HUES64 (cell line): ENCODE measurements at regions not wholly inside any gene's neighbourhood (a gene's known extent, or its start where the extent isn't known, plus 50 kb on each side); places are given as distances from the start of the nearest gene placed in this dataset.
"Not testable (repeated sequence)": the region's sequence is repeated elsewhere in the genome, so short reads cannot be mapped to it uniquely, and the experiment has no call there.

Experiments
- H3K27ac ChIP-seq: 2 replicates; pipeline ENCODE4 v1.7.0; 2013; ENCODE audit warnings: low read depth, low read length, inconsistent platforms
- H3K27me3 ChIP-seq: 2 replicates; pipeline ENCODE4 v1.6.1; 2013; ENCODE audit warnings: mild to moderate bottlenecking, low read length; ENCODE audit not compliant: insufficient read depth
- H3K36me3 ChIP-seq: 2 replicates; pipeline ENCODE4 v1.6.1; 2013; ENCODE audit warnings: mild to moderate bottlenecking, low read length; ENCODE audit not compliant: insufficient read depth
- H3K4me1 ChIP-seq: 2 replicates; pipeline ENCODE4 v1.6.1; 2013; ENCODE audit warnings: mild to moderate bottlenecking, low read length, moderate library complexity; ENCODE audit not compliant: insufficient read depth
- H3K4me3 ChIP-seq: 2 replicates; pipeline ENCODE4 v1.5.1; 2013; ENCODE audit warnings: mild to moderate bottlenecking, low read length, moderate library complexity
- H3K9ac ChIP-seq: 2 replicates; pipeline ENCODE4 v1.6.1; 2013; ENCODE audit warnings: mild to moderate bottlenecking, low read depth, low read length
- H3K9me3 ChIP-seq: 2 replicates; pipeline ENCODE4 v1.6.1; 2013; ENCODE audit warnings: low read depth, low read length; ENCODE audit not compliant: insufficient read depth
- whole genome bisulfite sequencing: fragments of 150-250, 120-280 bp; methylation state at CpG from one replicate; pipeline ENCODE4 v1.1.7; 2013; ENCODE audit warnings: missing lambda C conversion rate; 5-methylcytosine and 5-hydroxymethylcytosine counted together

DNA sequence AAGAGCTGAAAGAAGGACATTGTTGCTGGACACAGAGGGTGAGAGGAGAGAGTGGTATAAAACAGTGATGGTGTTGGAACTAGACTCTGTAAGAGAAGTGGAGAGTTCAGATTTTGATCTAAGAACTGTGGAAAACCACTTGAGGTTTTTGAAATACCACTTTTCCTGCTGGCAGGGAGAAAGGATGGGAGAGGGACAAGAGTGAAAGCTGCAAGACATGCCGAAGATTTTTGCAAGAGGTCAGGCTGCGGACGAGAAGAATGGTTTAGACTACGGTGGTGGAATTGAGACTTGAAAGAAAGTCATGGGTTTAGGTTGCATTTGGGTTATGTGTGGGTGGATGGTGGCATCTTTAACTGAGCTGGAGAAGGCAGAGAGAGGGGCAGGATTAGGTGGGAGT, 202.2 kb upstream of the RPS23 start:
- H3K9ac ChIP-seq: no peak overlapping the region
- no peaks in the 10 kb centered on the region for H3K27me3 ChIP-seq
- no peak overlapping the region for H3K27ac ChIP-seq
- no peak overlapping the region for H3K4me3 ChIP-seq
- H3K9me3 ChIP-seq: no peaks in the 10 kb centered on the region
- 94% methylated on average over 4 of the region's 4 CpGs for WGBS
- no peaks in the 10 kb centered on the region for H3K4me1 ChIP-seq
- H3K36me3 ChIP-seq: no peaks in the 10 kb centered on the region

DNA sequence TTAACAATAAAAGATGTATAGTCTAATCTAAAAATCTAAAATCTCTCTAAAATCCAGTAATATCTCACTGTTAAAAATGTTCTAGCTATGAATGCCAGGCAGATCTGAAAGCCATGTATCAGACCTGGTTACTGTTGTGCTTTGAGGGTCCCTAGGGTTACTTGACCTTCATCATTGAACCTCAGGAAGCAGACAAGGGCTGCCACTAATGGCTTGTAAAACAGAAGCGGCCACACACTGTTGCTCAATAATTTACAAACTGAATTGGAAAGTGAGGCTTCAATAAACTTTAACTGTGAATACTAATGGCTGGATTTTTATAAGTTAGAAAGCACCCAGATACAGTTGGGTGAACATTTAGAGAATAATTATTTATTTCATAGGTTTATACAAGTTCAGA, 198.0 kb upstream of the RPS23 start:
- H3K27me3 ChIP-seq: no peaks in the 10 kb centered on the region
- no peaks in the 10 kb centered on the region for H3K36me3 ChIP-seq
- H3K27ac ChIP-seq: no peak overlapping the region
- H3K9ac ChIP-seq: no peak overlapping the region
- no peaks in the 10 kb centered on the region for H3K4me1 ChIP-seq
- H3K4me3 ChIP-seq: no peak overlapping the region
- 80% methylated on average over 1 of the region's 1 CpG for WGBS
- H3K9me3 ChIP-seq: no peaks in the 10 kb centered on the region

DNA sequence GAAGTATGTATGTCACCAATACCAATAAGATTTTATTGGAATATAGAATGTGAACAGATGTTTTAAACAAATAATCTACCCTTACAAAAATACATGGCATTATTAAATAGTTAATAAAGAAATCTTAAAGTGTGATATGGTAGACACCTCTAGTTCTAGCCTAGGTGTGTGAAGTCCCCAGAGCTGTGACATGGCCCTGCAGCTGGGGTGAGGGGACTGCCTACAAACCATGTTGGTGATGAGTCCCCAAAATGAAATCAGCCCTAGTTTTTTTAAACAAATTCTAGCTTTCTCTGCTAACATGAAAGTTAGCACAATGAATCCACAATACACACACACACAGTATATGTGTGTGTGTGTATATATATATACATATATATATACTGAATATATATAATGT, 195.1 kb upstream of the RPS23 start:
- H3K9me3 ChIP-seq: no peaks in the 10 kb centered on the region
- no peaks in the 10 kb centered on the region for H3K4me1 ChIP-seq
- H3K36me3 ChIP-seq: no peaks in the 10 kb centered on the region
- H3K4me3 ChIP-seq: no peak overlapping the region
- H3K27ac ChIP-seq: no peak overlapping the region
- no peaks in the 10 kb centered on the region for H3K27me3 ChIP-seq
- no peak overlapping the region for H3K9ac ChIP-seq

DNA sequence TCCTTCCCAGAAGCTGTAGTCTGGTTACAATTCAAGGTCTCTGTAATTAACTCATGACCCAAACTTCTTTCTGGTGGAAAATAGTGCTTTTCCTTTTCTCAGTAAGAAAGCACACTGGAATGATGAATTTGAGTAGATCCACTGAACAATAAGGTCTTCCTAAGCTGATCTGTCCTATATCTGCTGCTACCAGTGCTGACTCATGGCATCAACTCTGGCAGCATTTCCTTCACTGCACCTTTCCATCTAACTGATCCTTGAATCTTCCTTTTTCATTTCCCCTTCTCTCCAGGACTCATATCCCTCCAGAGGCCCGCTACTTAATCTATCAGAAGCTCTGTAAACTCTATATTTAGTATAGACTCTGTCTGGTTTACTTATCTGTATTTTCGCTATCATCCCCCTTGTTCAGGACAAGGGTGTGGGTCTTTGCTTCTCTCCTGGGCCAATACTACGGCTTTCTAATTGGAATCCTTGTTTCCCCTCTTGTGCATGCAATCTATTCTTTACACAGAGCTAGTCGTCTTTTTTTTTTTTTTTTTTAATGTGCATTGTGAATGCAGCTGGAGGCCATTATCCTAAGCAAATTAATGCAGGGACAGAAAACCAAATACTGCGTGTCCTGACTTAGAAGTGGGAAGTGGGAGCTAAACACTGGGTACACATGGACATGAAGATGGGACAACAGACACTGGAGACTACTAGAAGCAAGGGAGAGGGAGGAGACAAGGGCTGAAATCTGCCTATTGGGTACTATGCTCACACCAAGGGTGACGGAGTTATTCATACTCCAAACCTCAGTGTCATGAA, 192.2 kb upstream of the RPS23 start:
- Histone ChIP-seq H3K27me3 (no peaks in the 10 kb centered on the region), H3K4me3 (no peak overlapping the region), H3K4me1 (no peaks in the 10 kb centered on the region), H3K36me3 (no peaks in the 10 kb centered on the region), H3K9ac (no peak overlapping the region), H3K27ac (no peak overlapping the region), H3K9me3 (no peaks in the 10 kb centered on the region)
- WGBS: 94% methylated on average over 6 of the region's 6 CpGs

DNA sequence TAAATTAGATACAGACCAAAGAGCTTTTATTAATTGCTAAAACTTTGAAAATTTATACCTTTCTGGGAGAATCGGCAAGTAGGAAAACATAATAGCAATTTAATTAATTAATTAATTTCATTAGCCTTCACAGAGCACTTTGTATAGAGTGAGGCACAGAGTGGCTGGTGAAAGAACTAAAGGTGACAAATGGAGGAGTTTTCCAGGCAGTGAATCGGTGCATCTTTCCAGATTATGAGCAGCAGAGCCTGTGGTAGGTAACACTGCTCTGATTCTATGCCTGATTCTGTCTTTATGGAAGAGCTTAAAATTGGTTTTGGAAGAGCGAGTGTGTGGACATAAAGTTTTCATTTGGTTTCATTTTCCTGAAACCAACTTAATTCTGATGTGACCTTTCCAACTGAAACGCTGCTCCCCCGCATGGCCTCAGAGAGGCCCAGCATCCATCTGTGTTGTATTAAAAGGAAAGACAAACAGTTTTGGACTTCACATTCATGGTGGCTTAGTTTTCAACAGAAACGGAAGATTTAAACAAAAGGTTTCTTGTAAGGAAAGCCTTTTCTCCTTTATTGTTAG, 188.9 kb upstream of the RPS23 start:
- Histone ChIP-seq H3K27me3 (no peaks in the 10 kb centered on the region), H3K9me3 (no peaks in the 10 kb centered on the region), H3K9ac (no peak overlapping the region), H3K4me1 (no peaks in the 10 kb centered on the region), H3K36me3 (no peaks in the 10 kb centered on the region), H3K27ac (no peak overlapping the region), H3K4me3 (no peak overlapping the region)
- 93% methylated on average over 4 of the region's 6 CpGs for WGBS

DNA sequence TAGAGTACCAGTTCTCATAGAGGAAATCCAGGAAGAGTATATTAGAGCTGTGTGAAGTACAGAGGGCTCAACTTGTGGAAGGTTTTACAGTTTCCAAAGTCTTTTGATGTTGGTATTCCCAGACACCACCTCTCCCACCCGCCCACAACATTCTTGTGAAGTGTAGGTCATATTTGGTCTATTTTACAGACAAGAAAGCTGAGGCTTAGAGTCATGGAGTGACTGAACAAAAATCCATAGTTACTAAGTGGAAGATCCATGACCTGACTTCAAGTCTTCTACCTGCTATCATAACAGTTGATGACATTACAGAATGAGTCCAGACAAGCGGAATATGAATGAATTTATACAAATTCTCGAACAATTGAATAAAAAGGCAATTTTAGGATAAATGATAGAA, 187.1 kb upstream of the RPS23 start:
- WGBS: no CpG with 5 or more reads among the region's 3 CpGs
- Histone ChIP-seq H3K36me3 (no peaks in the 10 kb centered on the region), H3K4me3 (no peak overlapping the region), H3K27ac (no peak overlapping the region), H3K27me3 (no peaks in the 10 kb centered on the region), H3K9ac (no peak overlapping the region), H3K4me1 (no peaks in the 10 kb centered on the region), H3K9me3 (no peaks in the 10 kb centered on the region)

DNA sequence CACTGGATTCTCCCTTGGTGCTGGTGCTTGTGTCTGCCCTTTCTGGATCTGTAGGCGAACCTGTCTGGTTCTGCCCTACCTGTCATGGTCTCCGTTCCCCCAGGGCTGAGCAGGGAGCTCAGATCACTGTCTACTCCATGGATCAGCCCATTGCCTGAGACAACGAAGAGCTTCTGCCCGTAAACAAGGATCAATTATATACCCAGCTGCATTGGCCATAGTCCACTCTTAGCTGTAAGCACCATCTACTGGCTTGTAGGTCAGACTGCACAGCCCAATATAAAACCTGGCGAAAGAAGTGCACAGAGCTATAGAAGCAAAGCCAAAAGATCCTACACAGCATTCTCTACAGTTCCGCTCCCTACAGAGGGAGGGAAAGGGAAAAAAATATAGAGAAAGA, 181.5 kb upstream of the RPS23 start:
- no peaks in the 10 kb centered on the region for H3K27me3 ChIP-seq
- H3K4me3 ChIP-seq: no peak overlapping the region
- 93% methylated on average over 6 of the region's 6 CpGs for WGBS
- no peaks in the 10 kb centered on the region for H3K4me1 ChIP-seq
- no peak overlapping the region for H3K27ac ChIP-seq
- no peak overlapping the region for H3K9ac ChIP-seq
- peaks cover 28% of the 10 kb centered on the region for H3K9me3 ChIP-seq
- no peaks in the 10 kb centered on the region for H3K36me3 ChIP-seq

DNA sequence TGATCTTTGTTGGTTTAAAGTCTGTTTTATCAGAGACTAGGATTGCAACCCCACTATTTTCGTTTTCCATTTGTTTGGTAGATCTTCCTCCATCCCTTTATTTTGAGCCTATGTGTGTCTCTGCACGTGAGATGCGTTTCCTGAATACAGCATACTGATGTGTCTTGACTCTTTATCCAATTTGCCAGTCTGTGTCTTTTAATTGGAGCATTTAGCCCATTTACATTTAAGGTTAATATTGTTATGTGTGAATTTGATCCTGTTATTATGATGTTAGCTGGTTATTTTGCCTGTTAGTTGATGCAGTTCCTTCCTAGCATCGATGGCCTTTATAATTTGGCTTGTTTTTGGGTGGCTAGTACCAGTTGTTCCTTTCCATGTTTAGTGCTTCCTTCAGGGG, 177.2 kb upstream of the RPS23 start:
- H3K36me3 ChIP-seq, H3K27me3 ChIP-seq, H3K27ac ChIP-seq, H3K9ac ChIP-seq, H3K4me3 ChIP-seq, H3K4me1 ChIP-seq: not testable (repeated sequence)
- WGBS: 93% methylated on average over 4 of the region's 4 CpGs
- H3K9me3 ChIP-seq: peaks cover 28% of the 10 kb centered on the region

DNA sequence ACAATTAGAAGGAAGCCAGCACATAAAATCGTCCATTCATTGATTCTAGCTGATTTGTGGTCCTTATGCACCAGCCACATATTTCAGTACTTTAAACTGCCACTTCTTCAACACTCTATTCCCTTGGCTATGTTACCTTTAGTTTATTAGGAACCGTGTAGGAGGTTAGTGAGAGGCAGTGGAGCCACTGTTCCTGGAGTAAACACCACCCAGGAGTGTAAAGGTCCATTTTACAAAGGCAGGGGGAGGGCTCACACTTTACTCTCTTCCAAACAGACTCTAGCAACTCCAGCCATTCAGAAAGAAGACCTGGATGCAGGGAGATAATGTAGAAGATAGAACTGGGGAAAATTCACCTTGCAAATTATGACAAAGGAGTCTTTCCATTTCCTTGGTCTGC, 170.2 kb upstream of the RPS23 start:
- WGBS: 77% methylated on average over 1 of the region's 2 CpGs
- Histone ChIP-seq H3K4me3 (no peak overlapping the region), H3K27ac (no peak overlapping the region), H3K4me1 (no peaks in the 10 kb centered on the region), H3K36me3 (no peaks in the 10 kb centered on the region), H3K27me3 (no peaks in the 10 kb centered on the region), H3K9ac (no peak overlapping the region), H3K9me3 (no peaks in the 10 kb centered on the region)

DNA sequence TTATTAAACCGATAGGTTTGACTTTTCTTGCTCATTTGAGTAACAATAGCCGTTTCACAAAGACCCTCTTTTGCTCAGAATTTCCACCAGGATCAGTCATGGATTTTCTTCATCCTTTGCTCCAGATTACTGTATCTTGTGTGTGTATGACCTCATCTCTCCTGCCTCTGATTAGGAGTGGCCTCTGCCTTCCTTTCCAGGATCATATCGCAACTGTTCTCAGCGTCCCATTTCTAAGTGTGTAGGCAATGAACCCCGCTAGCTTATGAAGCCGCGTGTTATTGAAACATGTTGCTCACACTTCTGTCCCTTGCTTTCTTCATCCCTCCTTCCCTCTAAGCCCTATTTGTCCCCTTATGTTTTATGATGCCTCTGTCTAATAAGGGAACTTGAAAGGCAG, 169.8 kb upstream of the RPS23 start:
- Histone ChIP-seq H3K27ac (no peak overlapping the region), H3K4me1 (no peaks in the 10 kb centered on the region), H3K27me3 (no peaks in the 10 kb centered on the region), H3K9me3 (no peaks in the 10 kb centered on the region), H3K4me3 (no peak overlapping the region), H3K9ac (no peak overlapping the region), H3K36me3 (no peaks in the 10 kb centered on the region)
- WGBS: 87% methylated on average over 7 of the region's 7 CpGs

DNA sequence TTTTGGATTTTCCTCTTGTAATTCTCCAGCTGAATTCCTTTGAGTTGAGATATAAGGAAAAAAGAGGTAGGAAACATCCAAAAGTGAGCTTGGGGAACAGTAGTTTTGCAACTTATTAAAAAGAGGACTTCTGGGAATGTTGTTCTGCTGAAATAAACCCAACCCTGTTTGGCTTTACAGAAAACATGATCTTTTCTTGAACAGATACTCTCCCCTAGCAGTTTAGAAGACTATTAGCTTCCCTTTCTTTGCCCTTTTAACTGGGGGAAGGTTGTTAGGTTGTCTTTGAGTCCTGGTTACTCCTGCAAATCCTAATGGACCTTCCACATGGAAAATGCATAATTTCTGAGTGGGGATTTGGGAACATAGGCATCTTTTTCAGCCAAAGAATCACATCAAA, 168.7 kb upstream of the RPS23 start:
- Histone ChIP-seq H3K9ac (no peak overlapping the region), H3K4me3 (no peak overlapping the region), H3K9me3 (no peaks in the 10 kb centered on the region)

More for the DNA sequence above, 168.7 kb upstream of the RPS23 start:
- Histone ChIP-seq H3K27ac (no peak overlapping the region), H3K36me3 (no peaks in the 10 kb centered on the region), H3K27me3 (no peaks in the 10 kb centered on the region), H3K4me1 (no peaks in the 10 kb centered on the region)
